ENCODE measurements at regions not wholly inside any gene's neighbourhood (a gene's known extent, or its start where the extent isn't known, plus 50 kb on each side); places are given as distances from the start of the nearest gene placed in this dataset.
"Not testable (repeated sequence)": the region's sequence is repeated elsewhere in the genome, so short reads cannot be mapped to it uniquely, and the experiment has no call there.

DNA sequence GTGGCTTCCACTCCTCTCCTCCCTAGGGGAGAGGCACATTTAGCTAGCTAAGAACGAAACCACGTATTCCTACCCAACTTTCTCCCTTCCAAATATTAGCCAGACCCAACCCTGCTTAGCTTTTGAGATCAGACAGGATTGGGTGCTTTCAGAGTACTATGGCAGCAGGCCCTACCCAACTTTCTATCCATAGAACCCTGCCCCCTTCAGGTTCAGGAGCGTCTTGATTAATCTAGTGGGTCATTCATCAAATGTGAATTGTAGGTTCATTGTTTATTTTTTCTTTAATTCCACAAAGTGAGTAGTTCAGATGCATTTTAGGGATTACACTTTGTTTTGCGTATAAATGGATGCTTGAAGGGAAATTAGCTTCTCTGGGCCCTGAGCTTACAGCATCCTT is 188.3 kb downstream of the MIB1 start:
- no peak for DNase-seq

DNA sequence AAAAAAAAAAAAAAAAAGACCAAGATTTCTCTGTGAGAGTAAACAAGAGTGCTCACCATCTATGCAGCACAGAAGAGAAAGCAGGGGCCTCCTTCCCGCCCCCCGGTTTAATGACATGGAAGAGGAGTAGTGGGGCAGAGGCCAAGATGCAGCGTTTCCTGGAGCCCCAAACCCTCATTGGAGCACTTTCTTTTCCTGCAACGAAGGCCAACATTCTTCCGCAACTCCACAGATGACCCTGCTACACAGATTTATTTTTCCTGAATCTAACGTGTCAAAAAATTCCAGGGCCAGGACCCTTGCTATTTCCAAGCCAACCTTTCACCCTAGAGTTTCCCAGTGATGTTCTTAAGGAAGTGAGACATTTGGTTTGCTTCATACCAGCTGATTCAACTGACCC is 189.6 kb downstream of the MIB1 start:
- no peak for DNase-seq

DNA sequence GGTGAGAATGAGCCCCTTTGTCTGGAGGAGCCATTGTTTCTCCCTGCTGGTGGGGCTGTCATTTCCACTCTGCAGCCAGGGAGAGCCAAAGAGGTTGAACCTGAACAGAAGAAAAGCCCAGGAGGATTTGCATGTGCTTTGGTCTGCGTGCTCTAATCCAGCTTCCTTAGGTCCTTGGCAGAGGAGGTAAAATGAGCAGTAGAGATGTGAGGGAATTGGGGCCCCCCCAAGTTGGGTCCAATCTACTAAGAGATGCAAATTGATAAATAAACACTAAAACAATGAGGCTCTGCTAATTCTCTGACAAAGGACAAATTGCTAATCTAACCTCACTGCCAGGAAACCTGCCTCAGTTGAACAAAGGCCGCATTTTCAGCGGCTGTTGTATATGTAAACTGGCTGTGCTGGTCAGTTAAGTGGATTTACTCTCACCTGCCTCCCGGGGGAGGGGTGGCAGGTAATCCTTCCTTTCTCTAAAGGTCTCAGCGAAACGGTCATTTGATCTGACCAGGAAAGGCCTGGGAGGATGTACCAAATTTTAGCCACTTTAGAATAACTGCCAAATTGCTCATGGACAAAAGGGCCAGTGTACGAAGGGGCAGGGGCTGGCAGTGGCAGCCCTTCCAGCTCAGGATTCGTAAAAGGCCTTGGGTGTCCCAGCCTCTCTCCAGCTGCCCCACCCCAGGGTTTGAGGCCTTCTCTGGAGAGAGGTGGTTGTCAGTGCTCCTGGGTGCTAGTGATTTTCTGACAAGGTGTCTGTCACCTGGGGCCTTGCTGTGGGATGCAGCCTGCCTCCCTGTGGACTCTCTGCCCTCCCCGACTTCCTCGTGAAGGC is 193.6 kb downstream of the MIB1 start:
- DNase-seq, result no peak

DNA sequence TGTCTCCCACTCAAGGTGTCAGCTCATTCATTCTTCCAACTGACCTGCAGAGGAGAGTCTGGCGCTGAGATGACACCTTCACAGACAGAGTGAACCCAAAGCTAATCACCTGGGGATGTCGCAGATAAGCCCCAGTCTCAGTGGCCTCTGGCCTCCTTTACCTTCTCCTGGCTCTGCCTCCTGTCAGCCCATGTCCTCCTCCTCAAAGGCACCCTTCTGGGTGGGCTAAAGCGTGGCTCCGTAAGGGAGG is 194.1 kb downstream of the MIB1 start:
- DNase-seq, result no peak

DNA sequence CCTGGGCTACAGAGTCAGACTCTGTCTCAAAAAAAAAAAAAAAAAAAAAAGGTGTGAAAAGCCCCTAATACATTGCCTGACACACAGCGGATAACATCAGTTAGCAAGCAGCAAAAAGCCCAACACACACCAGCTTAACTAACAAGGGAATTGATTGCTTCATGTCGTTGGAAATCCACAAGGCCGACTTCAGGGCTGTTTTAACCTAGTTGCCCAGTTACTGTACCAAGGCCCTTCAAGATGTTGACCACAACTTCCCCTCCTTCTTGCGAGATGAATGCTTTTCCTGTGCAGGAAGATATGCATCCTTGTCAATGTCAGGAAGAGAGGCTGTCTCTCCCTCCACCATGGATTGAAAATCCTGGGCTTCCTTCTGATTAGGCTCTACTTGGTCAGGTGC is 202.9 kb downstream of the MIB1 start:
- DNase-seq, result no peak

DNA sequence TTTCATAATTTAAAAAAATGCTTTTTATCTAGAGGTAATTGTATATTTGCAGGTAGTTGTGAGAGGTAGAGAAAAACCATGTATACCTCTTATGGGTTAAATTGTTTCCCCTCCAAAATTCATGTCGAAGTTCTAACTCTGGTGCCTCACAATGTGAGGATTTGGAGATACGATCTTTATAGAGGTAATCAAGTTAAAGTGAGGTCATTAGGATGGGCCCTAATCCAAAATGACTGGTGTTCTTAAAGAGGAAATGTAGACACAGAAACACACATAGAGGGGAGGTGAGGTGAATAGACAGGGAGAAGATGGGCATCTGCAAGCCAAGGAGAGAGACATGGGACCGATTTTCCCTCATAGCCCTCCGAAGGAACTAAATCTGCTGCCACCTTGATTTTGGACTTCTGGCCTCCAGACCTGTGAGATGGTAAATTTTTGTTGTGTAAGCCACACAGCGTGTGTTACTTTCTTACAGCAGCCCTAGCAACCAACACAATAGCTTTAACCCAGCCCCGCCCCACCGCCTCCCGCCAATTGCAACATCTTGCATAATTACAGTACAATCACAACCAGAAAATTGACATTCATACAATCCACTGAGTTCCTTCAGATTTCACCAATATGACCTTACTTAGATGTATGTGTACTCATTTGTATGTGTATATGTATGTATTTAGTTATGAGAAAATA is 208.9 kb downstream of the MIB1 start:
- no peak for DNase-seq

DNA sequence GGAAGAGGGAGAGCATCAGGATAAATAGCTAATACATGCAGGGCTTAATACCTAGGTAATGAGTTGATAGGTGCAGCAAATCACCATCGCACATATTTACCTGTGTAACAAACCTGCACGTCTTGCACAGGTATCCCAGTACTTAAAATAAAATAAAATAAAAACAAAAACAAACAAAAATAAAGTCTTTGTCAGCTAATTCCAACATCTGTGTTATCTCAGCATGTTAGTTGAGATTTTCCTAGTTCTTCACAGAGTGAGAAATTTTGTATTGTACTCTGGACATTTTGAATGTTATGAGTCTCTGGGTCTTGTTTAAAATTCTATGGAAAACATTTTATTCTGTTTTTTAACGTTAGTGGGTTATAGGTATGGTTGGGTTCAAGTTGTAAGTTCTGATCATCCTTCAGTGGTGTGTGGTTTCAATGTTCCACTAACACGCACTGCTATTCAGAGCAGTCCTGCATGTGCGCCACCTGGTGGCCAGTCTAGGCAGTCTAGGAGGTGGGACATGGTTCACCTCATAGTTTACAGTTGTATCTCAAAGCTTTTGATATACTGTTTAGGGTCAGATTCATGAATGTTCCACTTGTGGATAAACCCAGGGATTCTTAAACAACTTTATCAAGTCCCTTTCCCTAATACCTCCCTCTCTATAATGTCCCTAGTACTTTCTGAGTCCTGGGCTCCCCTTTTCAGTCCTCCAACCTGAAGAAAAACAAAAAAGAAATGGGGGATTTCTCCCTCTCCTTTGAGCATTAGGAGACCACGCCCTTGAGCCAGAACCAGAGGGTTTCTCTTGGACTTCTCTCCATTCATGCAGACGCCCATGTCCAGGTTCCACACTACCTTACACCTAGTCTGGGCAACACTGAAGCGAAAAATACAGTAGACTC is 213.4 kb upstream of the GATA6 start:
- DNase-seq, result peak in 40 of 51 donors; percentile 1 to 79 (median 31)

DNA sequence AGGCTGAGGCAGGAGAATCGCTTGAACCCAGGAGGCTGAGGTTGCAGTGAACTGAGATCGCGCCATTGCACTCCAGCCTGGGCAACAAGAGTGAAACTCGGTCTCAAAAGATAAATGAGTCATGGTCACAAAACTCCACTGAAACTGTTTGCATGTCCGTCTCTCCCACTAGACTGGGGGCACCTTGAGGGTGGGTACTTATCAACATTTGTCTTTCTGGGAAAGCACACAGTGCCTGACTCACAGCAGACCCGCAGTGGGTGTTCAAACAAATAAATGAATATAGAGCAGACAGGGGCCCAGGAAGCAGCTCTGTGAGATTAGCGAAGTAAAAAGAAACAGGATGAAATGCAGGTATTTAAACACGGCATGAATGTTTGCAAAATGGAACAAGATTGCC is 211.1 kb upstream of the GATA6 start:
- DNase-seq, result no peak

DNA sequence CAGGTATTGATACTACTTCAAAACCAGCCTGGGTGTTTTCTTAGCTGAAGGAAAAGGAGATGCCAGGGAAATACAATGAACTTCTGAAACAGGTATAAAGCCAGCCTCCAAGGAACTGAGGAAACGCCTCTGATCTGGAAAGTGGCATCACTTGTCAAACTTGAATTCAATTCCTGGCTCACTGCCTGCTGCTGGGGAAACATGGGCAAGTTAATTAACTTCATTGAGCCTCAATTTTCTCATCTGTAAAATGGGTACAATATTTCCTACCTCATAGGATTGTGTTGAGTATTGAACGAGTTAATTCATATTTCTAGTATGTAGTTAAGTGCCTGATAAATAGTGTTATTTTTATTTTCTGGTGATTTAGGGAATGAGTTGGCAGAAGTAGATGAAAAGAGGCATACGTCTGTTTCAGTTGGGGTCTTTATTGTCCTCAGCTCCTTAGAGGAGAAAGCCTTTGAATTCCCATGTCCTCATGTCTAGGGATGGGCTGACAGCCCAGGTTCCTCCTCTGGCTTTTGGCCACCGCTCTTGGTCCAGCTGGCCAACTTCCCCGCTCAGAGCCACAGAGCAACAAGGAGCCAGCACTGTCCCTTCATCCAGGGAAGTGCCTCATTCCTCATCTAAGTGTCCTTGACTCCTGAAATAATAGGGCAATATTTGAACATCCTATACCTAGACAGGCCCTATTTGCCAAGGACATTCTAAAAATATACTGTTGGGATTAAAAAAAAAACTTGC is 210.5 kb upstream of the GATA6 start:
- peak in 2 of 51 donors; percentile 2 for DNase-seq

DNA sequence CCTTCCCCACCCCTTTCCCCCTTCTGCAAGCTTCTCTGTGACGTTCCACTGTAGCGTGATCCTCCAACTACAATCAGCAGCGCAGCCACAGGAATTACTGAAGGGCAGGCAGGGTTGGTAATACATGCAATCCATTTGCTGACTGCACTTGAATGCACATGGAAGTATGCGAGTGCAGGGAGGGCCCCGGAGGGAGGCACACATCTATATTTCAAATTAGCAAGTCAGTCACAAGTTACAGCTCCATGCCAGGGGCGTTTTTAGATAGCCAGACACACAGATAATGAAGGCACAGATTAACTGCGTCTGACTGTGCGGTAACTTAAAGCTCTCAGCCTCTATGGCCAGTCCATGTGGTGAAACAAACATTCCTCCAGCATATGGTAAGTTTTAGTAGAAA is 209.2 kb upstream of the GATA6 start:
- no peak for DNase-seq

DNA sequence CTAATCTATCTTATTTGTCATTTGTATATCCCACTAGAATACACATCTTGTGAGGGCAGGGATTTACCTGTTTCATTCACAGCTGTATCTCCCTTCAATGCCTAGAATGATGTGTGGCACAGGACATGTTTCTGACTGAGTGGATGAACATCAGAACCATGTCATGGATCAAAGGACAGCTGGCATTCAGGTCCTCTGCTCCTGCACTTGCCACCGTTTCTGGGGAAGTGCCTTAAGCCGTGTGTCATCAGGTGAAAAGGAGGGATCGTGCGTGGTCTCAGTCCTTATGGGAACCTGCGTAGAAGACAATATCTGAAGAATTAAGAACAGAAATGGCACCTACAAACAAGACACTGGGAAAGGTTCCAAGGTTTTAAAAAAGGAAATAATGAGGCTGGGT is 206.1 kb upstream of the GATA6 start:
- DNase-seq, result no peak

DNA sequence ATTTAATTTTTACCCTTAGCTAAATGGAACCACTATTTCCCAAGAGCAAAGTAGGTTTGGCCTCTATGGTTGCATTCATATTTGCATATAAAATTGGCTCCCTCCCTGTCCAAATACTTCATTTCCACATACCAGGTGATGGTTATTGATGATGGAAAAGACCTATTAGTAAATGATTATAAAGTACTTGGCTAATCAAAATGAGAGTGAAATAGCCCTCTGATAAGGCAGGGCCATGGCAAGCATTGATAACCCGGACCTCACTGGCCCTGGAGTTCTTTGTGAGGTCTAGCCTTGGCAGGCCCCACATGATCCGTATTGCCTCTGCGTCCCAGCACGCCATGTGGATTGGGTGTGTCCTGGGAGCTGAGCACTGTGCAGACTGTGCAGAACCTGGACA is 201.1 kb upstream of the GATA6 start:
- no peak for DNase-seq

DNA sequence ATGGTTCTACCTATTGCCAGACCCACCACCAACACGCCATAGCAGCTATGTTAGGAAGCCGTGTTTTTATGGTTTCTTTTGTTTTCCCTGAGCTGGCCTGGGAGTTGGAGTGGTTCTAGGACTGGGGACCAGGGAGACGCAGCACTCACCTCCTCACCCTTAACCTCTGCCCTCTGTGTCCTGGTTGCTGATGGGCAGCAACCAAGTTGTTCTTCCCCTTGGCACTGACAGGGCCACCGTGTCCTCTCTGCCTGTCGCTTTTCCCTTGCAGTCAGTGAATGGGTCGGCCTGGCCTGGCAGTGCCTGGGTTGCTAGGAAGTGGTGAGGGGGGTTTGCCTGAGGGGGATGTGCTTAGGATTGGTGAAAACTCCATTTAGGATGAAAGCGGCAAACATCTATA is 197.1 kb upstream of the GATA6 start:
- DNase-seq, result no peak

DNA sequence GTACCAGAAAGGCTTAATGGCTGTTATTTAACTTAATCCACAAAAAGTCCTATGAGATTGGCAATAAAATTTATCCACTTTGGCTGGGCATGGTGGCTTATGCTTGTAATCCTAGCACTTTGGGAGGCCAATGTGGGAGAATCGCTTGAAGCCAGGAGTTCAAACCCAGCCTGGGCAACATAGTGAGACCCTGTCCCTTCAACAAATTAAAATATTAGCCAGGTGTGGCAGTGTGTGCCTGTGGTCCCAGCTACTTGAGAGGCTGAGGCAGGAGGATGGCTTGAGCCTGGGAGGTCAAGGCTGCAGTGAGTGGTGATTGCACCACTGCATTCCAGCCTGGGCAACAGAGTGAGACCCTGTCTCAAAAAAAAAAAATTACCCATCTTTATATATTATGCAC is 193.4 kb upstream of the GATA6 start:
- not testable (repeated sequence) for DNase-seq

DNA sequence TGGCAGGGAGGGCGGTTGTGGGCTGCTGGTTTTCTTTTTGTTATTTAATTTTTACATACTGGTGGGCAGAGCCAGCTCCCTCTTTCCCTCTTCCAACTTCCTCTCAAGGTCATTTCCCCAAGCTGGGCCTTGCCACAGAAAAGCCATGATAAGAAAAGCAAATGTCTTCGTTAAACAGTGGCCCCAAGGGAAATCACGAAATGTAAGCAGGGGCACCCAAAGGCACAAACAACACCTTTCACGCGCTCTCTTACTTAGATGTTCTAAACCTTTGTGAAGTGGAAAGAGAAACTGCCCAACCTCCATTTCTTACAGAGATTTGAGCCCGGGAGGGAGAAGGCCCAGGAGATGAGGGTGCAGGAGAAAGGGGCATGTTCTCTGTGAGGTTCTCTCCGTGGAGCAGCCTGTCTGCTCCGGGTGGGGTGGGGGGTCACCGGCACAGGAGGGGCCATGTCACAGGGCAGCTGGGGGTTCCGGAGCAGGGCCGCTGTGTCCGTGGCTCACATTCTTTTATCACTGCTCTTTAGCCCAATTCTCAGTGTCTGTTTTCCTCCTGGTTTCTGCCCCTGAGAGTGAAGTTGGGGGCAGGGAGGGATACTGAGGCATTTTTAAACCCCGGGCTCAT is 190.7 kb upstream of the GATA6 start:
- DNase-seq, result no peak

DNA sequence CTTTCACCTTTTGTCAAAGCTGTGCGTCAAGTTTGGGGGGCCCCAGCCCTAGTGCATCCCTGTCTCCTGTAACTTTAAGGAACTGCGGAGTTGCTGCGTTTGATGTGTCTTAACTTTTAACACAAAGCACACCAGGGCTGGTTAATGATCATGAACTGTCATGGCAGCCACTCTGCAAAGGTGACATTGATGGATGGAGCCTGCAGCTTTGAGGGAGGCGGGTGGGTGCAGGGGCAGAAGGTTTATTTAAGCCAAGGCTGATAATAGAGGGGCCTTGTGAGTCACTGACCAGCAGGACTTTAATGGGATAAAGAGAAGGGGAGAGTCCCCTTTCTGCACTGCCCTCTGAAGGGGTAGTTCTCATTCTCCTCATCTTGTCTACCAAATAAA is 190.2 kb upstream of the GATA6 start:
- no peak for DNase-seq

DNA sequence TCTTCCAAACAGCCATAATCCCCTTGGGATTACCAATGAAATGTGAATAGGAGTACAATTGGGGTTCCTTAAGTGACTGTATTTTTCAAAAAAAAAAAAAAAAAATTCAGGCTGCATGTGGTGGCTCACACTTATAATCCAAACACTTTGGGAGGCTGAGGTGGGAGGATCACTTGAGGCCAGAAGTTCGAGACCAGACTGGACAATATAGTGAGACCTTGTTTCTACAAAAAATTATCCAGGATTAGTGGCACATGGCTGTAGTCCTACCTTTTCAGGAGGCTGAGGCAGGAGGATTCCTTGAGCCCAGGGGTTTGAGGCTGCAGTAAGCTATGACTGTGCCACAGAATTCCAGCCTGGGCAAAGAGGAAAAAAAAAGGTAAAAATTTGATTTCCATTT is 189.6 kb upstream of the GATA6 start:
- no peak for DNase-seq

DNA sequence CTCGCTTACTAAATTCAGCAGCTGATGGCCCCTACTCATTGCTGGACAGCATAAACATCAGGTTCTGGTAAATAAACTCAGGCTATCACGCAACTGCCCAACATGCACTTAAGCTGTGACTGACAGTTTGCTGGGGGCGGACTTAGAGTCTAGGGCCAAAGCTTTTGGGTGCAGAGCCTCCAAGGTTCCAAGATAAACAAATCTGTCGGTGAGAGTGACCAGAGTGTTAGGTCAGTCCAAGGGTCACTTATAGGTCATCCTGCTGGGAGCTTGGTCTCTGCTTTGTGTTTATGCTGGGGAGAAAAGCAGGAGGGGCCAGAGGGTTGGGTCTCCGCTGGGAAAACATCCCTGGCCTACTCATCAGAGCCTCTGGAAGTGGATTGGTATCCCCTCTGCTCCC is 188.6 kb upstream of the GATA6 start:
- DNase-seq, result no peak

DNA sequence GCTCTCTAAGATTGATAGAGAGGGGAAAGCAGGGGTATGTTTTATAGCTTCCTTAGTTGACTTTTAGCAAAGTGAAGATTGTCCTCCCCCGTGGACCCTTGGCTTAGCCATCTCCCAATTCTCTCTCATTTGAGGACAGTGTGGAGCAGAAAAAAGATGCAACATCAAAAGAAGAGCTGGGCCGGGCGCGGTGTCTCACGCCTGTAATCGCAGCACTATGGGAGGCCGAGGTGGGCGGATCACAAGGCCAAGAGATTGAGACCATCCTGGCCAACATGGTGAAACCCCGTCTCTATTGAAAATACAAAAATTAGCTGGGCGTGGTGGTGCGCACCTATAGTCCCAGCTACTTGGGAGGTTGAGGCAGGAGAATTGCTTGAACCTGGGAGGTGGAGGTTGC is 187.9 kb upstream of the GATA6 start:
- DNase-seq, result not testable (repeated sequence)

DNA sequence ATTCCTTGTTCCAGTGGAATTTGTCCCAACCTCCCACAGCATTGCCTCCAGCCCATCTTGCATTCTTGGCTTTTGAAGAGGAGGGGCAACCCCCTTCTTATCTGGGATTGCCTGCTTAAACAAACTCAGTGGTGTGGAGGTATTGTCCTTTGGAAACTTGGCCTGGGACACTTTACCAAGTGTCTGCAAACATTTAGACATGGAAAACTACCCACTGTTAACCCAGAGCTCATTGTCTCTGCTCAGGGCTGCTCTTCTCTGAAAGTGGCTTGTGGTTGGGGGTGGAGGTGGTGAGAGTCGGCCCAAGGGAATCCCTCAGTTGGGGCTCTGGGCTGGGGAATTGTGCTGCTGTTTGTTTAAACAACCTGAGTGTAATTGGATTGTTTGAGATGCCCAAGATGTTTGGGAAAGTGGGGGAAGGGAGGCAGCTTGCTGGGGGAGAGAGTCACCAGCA is 178.3 kb upstream of the GATA6 start:
- no peak for DNase-seq

DNA sequence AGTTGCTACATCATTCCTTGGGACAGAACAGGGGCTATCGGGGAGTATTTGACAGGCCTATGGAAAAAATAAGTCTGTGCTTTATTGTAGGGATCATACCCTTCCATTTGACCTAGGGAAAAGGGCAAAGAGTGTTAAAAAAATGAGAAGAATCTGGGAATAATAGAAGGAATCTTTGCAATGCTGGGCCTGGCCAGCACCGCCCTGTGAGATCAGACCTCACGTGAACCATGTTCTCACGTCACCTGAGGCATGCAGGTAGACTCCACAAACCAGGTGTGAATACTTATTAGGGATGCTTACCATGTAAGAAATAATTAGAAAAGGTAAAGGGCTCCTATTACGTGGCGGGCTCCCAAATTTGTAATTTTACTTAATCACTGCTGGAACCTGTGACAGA is 177.5 kb upstream of the GATA6 start:
- no peak for DNase-seq
